ENCODE measurements at regions not wholly inside any gene's neighbourhood (a gene's known extent, or its start where the extent isn't known, plus 50 kb on each side); places are given as distances from the start of the nearest gene placed in this dataset.

DNA sequence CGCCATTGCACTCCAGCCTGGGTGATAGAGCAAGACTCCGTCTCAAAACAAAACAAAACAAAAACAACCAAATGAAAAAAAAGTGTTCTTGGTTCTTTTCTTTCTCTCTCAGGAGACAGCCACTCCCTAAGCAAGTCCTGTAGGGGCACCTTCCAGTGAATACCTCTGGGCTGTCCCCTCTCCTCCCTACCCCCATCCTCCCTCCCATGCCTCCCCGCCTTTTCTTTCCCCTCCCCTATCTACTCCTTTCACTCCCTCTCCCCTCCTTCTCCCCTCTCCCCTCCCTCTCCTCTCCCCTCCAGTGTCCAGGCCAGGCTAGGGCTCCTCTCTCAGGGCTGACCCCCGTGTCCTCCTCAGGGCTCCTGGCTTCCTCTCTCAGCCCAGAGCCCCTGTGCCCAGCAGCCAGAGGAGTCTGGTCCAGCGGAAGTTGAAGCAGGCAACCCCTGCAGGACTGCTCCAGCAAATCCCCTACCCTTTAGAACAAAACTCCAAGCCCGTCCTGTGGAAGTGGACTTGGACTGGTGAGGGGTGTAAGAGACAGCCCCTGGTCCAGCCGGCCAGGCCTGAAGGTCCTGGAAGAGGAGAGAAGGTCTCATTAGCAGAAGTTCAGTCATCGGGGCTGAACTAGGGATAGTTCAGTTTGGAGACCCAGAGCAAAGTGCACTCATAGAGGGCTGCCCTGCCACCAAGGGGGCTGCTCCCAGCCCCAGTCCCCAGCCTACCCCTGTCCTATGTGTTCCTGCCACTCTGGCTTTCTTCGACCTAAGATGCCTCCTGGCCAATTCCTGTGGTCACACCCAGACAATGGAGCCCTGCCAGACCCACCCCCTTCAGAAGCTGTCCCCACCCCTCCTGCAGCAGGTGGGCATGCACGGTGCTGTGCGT lies 79.8 kb upstream of the IQSEC1 start:
- no peak for DNase-seq (ENCODE audit: low spot score)

DNA sequence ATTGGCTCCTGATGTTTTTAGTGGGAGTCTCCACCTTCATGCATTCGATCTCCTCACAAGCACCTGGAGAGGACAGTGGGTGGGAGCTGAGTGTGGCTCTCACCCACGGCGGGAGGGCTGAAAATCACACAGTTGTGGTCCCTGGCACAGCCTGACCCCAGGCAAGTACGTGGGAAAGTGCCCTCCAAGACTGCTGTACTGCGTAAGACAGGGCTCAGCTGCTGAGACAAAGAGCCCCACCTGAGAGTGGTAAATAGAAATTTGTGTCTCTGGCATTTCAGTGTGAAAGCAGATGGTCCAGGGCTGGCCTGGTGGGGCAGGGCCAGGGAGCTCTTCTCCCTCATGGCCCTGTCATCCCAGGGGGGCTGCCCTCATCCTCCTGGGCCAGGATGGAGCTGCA lies 77.4 kb upstream of the IQSEC1 start:
- no peak for DNase-seq (ENCODE audit: low spot score)

DNA sequence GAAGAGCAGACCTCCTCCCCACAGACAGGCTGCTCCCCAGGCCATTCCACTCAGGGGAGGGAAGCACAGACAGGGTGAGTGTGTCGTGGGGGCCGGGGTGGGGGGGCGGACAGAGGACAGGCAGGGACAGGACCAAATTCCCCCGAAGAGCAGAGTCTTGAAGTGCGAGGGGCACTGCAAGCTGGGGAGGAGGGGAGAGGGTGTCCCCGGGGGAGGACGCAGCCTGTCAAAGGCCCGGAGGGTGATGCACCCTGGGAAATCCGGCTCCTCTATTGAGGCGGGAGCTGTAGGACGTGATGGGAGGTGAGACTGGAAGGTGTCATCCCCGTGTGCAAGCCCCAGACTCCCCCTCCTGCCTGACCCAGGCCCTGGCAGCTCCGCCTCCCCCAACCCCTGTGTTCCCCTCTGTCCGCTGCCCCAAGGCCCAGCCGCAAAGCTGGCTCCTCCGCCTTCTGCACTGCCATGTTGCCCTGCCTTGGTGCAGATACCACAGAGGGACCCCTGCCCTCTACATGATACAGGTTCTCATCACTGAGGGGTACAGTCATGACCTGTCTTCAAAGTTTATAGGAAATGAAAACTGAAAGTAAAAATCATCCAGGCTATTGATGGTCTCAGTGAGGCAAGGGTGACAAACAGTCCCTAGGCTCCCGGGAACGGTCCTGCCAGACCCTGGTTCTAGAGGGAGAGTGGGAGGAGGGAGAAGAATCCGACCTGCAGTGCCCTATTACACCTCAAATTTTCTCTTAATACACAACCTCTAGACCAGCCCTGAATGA lies 76.3 kb upstream of the IQSEC1 start:
- DNase-seq (ENCODE audit: low spot score) = no peak

DNA sequence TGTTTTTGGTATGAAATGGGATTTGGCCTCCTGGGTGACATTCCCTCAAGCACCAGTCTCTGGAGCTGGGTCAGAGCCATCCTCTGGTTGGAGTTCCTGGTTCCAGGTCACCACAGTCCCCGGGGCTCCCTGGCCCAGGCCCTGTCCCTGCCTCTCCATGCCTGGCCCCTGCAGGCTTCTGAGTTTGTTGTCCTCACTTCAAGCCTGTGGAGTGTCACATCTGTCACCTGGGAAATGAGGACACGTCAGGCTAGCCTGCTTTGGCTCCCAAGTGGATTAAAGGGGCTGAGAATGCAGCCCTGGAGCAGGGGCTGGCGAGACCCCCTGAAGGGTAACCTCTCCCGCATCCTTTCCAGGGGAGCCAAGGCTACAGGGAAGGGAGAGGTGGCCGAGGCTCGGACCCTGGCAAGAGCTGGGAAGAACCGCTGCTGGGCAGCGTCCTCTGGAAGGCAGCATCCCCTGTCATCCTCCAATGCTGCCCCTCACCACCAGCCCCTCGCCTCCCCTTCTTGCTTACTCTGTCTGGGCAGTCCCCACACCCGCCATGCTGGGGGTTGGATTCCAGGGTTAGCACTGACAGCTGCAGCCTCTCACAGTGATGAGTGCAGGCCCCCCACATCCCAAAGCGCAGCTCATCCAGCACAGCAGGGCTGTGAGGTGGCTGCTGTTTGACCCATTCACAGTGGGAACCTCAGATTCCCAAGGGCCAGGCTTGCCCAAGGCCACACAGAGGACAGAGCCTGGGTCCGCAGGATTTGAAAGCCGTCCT lies 75.5 kb upstream of the IQSEC1 start:
- no peak for DNase-seq (ENCODE audit: low spot score)

DNA sequence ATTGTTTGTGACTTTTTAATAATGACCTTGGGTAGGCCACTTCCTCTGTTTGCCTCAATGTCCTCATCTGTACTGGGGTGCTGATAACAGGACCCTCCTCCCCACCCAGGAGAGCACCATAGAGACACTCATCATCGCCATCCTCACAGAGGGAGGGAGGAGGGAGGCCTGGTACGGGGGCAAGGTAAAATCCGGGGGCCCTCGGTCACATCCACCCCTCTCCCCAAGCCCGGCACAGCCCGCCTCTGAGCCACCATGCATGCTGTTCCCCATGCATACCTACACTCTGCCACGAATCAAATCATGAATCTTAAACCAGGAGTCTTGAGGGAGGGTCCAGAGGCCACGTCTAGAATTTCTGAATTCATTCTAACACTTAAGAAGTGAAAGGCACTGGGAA lies 74.9 kb upstream of the IQSEC1 start:
- DNase-seq (ENCODE audit: low spot score) = no peak

DNA sequence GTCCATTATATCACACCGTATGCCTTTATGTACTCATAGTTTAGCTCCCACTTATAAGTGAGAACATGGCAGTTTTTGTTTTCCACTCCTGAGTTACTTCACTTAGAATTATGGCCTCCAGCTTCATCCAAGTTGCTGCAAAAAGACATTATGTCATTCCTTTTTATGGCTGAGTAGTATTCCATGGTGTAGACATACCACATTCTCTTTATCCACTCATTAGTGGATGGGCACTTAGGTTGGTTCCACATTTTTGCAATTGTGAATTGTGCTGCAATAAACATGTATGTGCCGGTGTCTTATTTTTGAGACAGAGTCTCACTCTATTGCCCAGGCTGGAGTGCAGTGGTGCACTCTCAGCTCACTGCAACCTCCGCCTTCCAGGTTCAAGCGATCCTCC lies 74.1 kb upstream of the IQSEC1 start:
- no peak for DNase-seq (ENCODE audit: low spot score)

DNA sequence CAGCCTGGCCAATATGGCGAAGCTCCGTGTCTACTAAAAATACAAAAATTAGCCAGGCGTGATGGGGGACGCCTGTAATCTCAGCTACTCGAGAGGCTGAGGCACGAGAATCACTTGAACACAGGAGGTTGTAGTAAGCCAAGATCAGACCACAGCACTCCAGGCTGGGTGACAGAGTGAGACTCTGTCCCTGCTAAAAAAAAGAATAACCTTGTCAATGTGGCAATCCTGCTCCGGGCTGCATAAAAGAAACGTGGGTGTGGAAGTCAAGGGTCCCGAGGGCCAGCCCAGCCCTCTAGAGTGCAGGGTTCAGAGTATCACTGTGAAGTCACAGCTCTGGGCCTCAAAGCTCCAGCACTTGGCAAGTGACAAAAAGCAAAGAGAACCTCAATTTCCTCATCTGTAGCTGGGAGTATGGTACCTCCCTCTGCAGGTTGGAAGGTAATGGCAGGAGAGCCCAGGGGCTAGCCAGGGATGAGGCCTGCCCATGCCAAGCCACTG lies 73.5 kb upstream of the IQSEC1 start:
- no peak for DNase-seq (ENCODE audit: low spot score)

DNA sequence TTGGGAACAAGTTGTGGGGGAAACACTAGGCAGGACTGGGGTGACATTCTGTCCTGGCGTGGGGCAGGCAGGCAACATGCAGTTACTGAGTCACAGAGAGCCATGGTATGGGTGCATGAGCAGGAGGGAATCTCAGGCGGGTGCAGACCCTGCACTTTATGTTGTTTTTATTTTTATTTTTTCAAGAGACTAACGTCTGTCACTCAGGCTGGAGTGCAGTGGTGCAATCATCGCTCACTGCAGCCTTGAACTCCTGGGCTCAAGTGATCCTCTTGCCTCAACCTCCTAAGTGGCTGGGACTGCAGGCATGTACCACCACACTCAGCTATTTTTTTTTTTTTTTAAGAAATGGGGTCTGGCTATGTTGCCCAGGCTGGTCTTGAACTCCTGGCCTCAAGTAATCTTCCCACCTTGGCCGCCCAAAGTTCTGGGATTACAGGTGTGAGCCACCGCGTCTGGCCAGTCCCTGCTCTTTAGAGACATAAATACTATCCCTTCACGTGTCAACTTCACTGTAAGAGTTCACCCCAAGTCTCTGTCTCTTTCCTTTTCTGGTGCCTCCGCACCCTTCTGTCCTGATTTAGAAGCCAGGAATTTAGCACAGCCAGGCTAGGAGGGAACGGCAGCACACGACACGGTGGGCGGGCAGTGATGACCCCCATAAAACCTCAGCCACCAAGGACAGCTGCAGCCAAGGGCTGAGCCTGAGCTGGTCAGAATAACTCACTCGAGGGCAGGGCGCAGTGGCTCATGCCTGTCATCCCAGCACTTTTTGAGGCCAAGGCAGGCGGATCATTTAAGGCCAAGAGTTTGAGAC lies 72.8 kb upstream of the IQSEC1 start:
- no peak for DNase-seq (ENCODE audit: low spot score)

DNA sequence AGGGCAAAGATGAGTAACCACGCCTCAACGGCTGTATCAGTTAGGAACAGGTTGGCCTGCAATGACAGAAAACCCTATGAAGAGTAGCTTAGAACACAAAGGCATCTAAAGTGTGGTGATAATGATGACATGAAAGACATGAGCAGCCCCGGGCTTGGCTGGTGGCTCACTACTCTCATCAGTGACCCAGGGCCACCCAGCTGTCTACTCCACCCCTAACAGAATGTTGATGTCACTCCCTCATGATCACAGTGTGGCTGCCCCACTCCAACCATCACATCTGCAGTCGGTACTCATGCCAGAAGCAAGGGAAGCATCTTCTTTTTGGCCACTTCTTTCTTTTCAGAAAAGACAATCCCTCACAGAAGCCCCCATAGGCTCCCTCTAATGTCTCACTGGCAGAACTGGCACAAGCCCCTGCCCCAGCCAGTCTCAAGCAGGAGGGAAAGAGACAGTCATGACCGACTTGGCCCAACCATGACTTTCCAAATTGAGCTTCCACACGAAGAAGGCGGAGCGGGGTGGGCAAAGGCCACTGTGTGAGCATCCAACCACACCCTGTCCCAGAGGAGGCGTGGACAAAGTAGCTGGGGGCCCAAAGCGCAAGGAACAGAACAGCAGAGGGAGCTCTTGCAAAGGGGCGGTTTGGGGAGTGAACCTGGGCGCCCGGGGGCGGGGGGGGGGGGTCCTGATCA lies 72.0 kb upstream of the IQSEC1 start:
- peak; percentile 62 for DNase-seq (ENCODE audit: low spot score)

DNA sequence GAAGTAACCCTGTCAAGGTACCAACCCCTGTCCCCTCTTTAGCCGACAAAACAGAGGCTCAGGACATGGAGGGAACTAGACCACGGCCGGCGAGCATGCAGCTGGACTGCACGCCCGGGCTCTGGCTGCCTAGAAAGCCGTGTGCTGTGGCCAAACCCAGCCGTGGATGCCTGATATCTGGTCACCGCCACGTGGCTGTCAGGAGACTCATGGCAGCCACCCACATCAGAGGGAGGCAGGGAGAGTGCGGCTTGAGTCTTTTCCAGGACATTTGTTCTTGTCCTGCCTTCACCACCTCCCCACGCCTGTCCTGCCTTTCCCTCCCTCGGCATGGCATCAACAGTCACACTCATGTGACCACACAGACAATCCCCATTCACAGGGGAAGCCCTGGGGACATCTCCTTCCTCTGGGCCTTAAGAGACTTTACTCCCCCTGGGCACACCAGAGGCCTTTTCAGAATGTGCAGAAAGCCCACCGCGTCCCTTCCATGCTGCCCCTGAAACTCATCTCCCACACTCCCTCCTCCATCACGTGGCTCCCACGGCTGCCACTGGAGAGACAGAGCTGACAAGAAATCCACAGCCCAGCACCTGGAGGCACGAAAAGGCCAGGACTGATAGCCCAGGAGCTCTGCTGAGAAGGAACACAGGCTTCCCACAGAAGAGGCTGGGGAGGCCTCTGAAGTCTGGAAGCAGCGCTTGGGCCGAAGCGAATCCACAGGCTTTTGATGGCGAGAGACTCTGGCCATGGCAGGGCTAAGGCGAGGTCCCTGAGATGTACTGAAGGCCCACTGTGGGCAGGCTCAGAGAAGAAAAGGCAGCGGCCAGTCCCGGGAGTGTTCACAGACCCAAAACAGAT lies 71.2 kb upstream of the IQSEC1 start:
- DNase-seq (ENCODE audit: low spot score) = no peak

DNA sequence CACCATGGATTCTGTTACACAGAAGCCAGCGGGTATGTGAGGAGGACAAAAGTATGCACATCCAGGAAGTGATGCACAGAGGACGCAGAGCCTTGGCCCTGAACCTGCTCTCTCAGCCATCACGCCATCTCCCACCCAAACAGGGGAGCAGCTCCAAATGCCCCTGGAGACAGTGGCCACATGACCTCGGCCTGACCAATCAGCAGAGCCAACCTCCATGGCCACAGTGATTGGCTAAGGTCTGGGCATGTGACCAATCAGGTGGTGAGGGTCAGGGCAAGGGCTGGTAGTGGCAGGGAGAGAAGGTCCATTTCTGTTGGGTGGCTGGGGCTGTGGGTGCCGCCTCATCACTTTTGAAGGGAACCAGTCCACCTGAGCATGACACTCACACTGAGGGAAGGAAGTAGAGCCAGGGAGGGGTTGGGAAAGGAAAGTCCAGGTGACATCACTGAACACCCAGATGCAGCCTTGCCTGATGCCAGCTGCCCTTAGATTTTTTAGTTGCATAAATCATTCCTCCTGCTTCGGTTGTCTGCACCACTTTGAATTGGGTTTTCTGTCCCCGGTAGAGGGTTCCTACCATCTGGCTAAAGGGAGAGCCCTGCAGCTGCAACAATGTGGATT lies 70.3 kb upstream of the IQSEC1 start:
- no peak for DNase-seq (ENCODE audit: low spot score)

DNA sequence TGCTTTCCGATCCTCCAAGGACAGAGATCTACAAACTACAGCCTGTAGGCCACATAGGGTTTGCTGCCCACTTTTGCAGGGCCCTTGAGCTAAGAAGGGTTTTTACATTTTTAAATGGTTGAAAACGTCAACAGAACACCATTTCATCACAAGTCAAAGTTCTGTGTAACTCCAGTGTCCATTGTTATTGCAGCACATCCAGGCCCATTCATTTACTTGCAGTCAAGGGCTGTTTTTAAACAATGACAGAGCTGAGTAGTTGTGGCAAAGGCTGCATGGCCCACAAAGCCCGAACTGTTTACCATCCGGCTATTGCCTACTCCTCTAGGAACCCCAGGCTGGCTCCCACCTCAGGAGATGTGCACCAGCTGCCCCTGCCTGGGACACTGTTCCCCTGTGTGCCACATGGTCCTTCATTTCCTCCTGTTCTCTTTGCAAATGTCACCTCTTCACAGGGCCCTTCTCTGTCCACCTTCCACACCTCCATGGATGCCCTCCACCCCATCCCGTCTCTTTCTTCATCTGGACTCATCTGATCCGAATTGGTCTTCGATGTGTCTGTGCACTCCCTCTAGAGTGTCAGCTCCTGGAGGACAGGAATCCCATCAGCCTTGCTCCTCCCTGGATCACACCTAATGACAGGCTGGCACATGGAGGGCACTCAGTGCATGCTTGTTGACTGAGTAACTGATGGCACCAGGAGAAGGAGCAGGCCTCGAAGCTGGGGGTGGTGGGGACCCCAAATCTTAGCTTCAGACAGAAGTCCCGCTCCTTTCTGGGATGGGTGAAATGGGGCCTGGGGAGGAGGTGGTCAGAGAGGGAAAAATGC lies 69.5 kb upstream of the IQSEC1 start:
- DNase-seq (ENCODE audit: low spot score) = no peak

DNA sequence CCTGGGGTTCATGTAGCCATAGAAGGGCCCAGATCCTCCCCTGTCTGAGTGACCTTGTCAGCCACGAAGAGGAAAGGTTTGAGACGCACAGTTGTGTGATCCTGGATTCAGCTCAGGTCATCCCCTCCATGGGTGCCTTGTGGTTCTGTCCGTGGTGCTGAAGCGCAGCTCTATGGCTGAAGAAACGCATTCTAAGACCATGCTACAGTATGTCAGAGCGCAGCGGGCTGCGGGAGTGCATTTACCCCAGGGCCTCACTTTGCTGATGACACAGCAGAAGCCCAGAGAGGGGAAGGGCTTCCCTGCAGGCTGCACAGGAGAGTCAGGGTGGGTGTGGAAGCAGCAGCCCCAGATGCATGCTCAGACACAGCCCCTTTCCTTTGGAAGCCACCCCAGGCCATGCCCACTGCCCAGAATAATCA lies 68.8 kb upstream of the IQSEC1 start:
- DNase-seq (ENCODE audit: low spot score) = peak; percentile 93

DNA sequence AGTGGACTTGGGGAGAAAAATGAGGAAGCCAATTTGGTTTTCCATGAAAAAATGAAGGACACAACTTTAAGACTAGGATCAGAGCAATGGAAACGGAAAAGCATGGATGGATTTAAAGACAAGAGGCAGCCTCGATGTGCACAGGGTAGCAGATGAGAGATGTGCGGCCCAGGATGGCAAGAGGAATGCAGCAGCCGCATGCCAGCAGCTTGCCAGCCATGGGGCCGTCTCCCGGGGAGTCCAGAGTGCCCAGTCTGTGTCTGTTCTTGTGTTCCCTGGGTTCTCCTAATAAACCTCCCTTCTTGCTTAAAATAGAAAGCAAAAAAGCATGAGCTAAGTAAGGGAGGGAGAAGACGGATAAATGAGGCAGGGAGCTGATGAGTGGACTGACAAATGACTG lies 68.0 kb upstream of the IQSEC1 start:
- DNase-seq (ENCODE audit: low spot score) = no peak

DNA sequence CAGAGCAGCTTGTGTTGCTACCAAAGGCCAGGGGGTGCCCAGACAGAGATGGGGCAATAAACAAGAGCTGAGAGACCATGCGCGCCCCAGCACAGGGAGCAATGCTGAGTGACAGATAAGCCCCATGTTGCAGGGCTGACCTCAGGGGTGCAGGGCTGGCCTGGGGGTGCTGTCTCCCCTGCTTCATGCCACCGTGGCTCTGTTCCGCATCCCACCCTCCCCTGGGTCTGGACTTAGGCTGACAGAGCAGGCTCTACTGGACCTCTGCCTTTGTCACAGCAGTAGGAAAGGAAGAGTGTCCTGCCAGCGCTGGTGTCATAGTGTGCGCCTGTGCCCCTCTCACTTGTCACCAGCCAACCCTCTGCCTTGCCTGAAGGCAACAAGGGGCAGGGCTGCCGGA lies 67.4 kb upstream of the IQSEC1 start:
- DNase-seq (ENCODE audit: low spot score) = no peak

DNA sequence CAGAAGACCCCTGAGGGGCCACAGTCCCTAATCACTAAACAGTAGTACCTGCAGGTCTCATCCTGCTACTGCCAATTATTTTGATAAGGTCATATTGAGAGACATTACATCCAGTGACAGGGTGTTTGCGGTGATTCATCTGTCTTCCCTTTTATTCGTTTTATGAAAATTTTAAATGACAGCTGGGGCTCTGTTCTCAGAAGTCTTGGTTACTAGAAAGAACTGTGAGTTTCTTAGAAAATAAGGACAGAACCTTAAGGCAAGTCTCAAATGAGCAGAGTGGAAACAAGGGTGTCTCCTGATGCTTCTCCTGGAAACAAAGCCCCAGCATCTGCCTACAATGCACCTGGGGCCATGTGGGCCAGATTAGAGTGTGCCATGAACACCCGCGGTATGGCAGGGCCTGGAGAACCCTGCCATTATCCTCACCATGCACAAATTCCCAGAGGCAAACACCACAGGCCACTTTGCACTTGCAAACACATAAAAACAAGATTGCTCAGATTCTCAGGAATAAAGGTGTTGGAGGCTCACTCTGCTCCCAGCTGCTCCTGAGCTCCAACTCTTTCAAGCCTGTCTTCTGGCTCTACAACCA lies 66.3 kb upstream of the IQSEC1 start:
- no peak for DNase-seq (ENCODE audit: low spot score)

DNA sequence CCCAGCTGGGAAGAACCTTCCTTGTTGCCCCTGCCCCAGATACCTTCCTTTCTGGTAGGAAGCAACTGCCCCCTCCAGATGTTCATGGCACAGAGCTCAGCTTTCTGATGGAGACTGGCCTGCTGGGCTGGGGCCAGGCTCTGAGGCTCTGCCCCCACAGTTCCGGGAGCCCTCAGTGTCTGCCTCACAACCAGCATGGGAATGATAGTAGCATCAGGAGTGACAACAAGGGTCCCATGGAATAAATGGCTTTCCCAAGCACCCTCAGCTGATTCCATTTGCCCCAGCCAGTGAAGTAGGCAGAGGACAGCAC lies 65.6 kb upstream of the IQSEC1 start:
- DNase-seq (ENCODE audit: low spot score) = no peak

Data from iPS-NIHi11 (cell line).